ENCODE measurements at regions not wholly inside any gene's neighbourhood (a gene's known extent, or its start where the extent isn't known, plus 50 kb on each side); places are given as distances from the start of the nearest gene placed in this dataset.

GRCh38 chr15:93631958-93632618, 543.1 kb upstream of the RGMA start:
- TF ChIP-seq, protein P1, sequence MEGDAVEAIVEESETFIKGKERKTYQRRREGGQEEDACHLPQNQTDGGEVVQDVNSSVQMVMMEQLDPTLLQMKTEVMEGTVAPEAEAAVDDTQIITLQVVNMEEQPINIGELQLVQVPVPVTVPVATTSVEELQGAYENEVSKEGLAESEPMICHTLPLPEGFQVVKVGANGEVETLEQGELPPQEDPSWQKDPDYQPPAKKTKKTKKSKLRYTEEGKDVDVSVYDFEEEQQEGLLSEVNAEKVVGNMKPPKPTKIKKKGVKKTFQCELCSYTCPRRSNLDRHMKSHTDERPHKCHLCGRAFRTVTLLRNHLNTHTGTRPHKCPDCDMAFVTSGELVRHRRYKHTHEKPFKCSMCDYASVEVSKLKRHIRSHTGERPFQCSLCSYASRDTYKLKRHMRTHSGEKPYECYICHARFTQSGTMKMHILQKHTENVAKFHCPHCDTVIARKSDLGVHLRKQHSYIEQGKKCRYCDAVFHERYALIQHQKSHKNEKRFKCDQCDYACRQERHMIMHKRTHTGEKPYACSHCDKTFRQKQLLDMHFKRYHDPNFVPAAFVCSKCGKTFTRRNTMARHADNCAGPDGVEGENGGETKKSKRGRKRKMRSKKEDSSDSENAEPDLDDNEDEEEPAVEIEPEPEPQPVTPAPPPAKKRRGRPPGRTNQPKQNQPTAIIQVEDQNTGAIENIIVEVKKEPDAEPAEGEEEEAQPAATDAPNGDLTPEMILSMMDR (IDR thresholded peaks at IDR 0.05; ENCODE audit: control extremely low read depth in 1 of 3, insufficient read depth in 1 of 3, low read depth in 1 of 3, low read length in 3 of 3): no peak
- no peak for TF ChIP-seq SIN3A (conservative IDR thresholded peaks at IDR 0.05 in 1 of 2, IDR thresholded peaks at IDR 0.05 in 1 of 2; ENCODE audit: low read depth in 1 of 2, low read length in 2 of 2)
- TF ChIP-seq CEBPB (IDR thresholded peaks at IDR 0.05; ENCODE audit: low read depth, low read length): no peak
- TF ChIP-seq EP300 (IDR thresholded peaks at IDR 0.05; ENCODE audit: borderline replicate concordance in 1 of 2, low read depth in 2 of 2, low read length in 2 of 2): no peak
- TF ChIP-seq GTF2F1 (IDR thresholded peaks at IDR 0.05; ENCODE audit: borderline replicate concordance, low read depth, low read length): no peak

All from H1 (cell line).